HuH-7 (cell line): ENCODE measurements at regions not wholly inside any gene's neighbourhood (a gene's known extent, or its start where the extent isn't known, plus 50 kb on each side); places are given as distances from the start of the nearest gene placed in this dataset.
"Not testable (repeated sequence)": the region's sequence is repeated elsewhere in the genome, so short reads cannot be mapped to it uniquely, and the experiment has no call there.

Source experiments
- DNase-seq: peaks from one replicate; pipeline ENCODE4 v3.0.0; 2011; ENCODE audit warnings: low spot score

DNA sequence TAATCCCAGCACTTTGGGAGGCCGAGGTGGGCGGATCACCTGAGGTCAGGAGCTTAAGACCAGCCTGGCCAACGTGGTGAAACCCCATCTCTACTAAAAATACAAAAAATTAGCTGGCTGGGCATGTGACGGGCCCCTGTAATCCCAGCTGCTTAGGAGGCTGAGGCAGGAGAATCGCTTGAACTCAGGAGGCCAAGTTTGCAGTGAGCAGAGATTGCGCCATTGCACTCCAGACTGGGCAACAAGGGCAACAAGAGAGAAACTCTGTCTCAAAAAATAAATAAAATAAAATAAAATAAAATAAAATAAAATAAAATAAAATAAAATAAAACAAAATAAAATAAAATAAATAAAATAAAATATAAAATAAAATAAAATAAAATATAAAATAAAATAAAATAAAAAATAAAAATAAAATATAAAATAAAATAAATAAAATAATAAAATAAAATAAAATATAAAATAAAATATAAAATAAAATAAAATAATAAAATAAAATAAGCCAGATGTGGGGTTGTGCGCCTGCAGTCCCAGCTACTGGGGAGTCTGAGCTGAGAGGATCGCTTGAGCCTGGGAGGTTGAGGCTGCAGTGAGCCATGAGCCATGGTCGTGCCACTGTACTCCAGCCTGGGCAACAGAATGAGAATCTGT lies 49.8 kb upstream of the ITGB1 start:
- DNase-seq: not testable (repeated sequence)
